ENCODE measurements at regions not wholly inside any gene's neighbourhood (a gene's known extent, or its start where the extent isn't known, plus 50 kb on each side); places are given as distances from the start of the nearest gene placed in this dataset.
"Not testable (repeated sequence)": the region's sequence is repeated elsewhere in the genome, so short reads cannot be mapped to it uniquely, and the experiment has no call there.

GRCh38 chr9:13001989-13002580 is 227.3 kb downstream of the LURAP1L start:
- no peak for DNase-seq

GRCh38 chr9:13002740-13003139 is 227.9 kb downstream of the LURAP1L start:
- no peak for DNase-seq

- no peak for DNase-seq
These were observed 235.1 kb downstream of the LURAP1L start for GRCh38 chr9:13009871-13010270.

DNA sequence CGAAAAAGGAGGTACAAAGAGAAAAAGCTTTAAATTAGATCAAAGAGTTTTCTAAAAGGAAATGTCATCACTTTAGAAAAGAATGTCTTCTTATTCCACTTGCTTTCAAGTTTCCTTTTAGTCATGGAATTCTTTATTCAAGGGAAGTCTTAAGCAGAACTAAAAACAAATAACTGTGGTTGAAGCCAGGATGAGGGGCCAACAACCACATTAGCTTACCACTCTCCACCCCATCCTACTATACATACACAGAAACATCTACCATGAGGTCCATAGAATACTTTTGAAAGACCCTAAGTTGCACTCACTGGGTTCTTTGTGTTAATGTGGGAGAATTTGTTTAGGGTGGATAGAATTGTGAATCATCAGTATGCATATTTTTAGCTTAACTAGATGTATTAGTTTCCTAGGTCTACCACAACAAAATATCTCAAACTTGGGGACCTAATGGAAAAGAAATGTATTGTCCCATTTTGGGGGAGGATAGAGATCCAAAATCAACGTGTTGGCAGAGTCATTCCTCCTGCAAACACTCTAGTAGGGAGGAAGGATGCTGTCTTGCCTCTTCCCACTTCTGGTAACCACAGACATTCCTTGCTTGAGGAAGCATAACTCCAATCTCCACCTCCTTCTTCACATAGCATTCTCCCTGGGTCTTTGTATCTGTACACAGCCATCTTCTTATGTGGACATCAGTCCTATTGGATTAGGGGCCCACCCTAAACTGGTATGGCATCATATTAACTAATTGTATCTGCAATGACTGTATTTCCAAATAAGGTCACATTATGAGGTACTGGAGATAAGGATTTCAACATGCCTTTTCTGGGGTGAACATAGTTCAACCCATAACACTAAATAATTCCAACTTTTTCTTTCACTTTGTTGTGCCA is 239.4 kb downstream of the LURAP1L start:
- DNase-seq, result no peak

- DNase-seq, result no peak
These were observed 242.4 kb downstream of the LURAP1L start for GRCh38 chr9:13017260-13017659.

GRCh38 chr9:13020146-13021040 is 245.6 kb downstream of the LURAP1L start:
- DNase-seq, result no peak

DNA sequence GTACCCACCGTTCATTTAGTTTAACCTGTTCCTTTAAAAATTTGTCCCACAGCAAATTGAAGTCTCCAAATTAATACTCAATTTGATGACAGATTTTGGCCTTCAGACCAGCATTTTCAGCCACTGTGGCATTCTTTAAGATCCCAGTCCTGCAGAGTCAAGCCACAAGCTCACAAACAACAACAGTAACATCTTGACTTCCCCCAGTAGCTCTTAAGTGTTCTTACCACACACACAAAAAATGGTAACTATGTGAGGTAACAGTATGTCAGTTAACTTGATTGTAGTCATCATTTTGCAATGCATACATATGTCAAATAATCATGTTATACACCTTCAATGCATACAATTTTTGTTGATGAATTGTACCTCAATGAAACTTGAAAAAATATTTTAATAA is 247.9 kb downstream of the LURAP1L start:
- DNase-seq, result no peak

- no peak for DNase-seq
These were observed 248.7 kb downstream of the LURAP1L start for GRCh38 chr9:13023498-13023897.

- DNase-seq, result no peak
These were observed 252.1 kb downstream of the LURAP1L start for GRCh38 chr9:13026956-13027355.

- DNase-seq, result no peak
These were observed 251.6 kb downstream of the MPDZ start for GRCh38 chr9:13027879-13028278.

DNA sequence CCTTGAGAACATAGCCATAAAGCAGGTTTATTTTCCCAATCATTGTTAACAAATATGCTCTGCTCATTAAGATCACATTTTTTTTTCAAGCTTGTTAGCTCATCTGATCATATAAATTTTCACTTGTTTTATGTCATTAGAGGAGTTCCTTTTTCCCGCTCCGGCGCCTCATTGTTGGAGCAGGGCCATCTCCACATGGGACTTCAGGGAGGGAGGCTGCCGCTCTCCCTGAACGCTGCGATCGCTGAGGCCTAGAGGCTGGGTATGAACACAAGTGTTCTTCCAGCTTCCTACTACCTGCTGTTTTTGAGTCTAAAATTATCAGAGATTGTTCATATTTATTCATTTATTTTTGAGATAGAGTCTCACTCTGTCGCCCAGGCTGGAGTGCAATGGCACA is 246.9 kb downstream of the MPDZ start:
- DNase-seq, result no peak

- peak; percentile 75 for DNase-seq
These were observed 245.4 kb downstream of the MPDZ start for GRCh38 chr9:13033959-13034693.

- no peak for DNase-seq
These were observed 244.8 kb downstream of the MPDZ start for GRCh38 chr9:13034694-13035002.

- DNase-seq, result no peak
These were observed 243.7 kb downstream of the MPDZ start for GRCh38 chr9:13035822-13036221.

- DNase-seq, result not testable (repeated sequence)
These were observed 241.7 kb downstream of the MPDZ start for GRCh38 chr9:13037808-13038207.

DNA sequence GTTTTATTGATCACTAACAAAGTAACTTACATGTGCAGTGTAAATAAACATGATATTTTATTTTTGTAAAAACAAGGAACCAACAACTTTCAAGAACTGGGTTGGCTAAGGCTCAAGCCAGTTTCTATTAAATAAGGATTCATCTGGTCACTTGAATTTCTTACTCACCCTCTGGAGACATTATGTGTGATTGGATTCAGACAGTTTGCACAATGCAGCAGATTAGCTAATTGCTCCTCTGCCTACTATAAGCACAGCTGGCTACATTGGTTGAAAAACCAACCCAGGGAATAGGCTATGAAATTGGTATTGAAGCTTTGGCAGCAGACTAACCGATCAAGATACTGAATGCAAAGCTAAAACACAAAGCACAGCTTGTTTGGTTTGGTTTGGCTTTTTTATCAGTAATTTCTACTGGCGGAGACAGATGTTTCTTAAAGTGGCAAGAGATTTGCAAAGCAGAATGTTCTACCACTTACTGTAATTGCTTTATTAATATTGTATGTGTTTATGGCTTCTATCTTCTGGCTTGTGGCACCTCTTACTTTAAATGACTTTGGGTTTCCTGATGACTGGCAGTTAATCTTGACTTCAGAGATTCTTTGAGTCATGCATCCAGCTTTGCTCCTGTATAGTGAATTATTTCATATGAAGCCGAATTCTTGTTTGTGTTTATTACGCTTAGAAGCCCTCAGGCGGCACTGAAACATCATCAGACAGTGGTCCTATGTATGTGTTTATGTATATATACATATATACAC is 231.5 kb downstream of the MPDZ start:
- DNase-seq, result no peak

DNA sequence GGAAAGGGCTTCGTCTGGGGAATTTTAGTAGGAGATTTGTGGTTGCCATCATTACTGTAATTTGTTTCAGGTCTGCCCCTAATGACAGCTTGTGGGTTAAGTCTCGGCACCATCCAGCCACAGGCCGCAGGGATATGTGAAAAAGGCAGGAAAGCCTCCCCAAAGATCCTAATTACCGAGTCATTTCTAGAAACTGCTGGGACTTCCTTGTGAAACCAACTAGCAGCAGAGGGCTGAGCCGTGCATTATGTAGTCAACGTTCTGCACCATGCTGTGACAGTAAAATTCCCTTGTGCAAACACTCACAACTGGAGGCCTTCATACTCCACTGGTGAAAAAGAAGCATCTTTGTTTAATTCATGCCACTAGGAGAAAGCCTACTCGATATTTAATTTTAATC is 230.3 kb downstream of the MPDZ start:
- DNase-seq, result no peak

- no peak for DNase-seq
These were observed 226.0 kb downstream of the MPDZ start for GRCh38 chr9:13053504-13053903.

DNA sequence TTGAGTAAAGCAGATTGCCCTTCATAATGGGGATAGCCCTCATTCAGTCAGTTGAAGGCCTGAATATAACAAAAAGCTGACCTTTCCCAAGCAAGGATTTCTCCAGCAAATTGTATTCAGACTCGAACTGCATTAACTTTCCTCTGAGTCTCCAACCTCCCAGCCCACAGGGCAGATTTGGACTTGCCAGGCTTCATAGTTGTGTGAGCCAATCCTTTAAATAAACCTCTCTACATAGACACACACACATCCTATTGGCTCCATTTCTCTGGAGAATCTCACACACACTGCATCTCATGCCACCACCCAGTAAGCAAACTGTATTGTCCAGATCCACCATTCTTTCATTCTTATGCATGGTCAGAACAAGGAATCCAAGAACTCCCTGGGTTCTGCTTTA is 225.1 kb downstream of the MPDZ start:
- DNase-seq, result no peak

Measured in NCI-H446 treated with DMSO at 0.1 percent for 48 hours (cell line).